SK-N-SH treated with all-trans-retinoic acid at 6 μM for 48 hours (cell line): ENCODE measurements at regions not wholly inside any gene's neighbourhood (a gene's known extent, or its start where the extent isn't known, plus 50 kb on each side); places are given as distances from the start of the nearest gene placed in this dataset.

Source experiments
- BACH2 ChIP-seq: fragments of 250-450 bp; sonication (Bioruptor Pico); IDR thresholded peaks from 2 replicates; pipeline ENCODE4 v1.9.0; 2021; ENCODE audit warnings: mild to moderate bottlenecking, borderline replicate concordance
- CSDC2 ChIP-seq: fragments of 250-450 bp; sonication (Bioruptor Pico); IDR thresholded peaks from 2 replicates; pipeline ENCODE4 v1.5.0; 2020; ENCODE audit warnings: mild to moderate bottlenecking, moderate library complexity
- PPARA ChIP-seq: fragments of 250-450 bp; sonication (Bioruptor Pico); IDR thresholded peaks from 2 replicates; pipeline ENCODE4 v1.5.0; 2020; ENCODE audit warnings: mild to moderate bottlenecking, borderline replicate concordance
- RARB ChIP-seq: fragments of 250-450 bp; sonication (Bioruptor Pico); IDR thresholded peaks from 2 replicates; pipeline ENCODE4 v1.8.0; 2021; ENCODE audit warnings: mild to moderate bottlenecking, moderate library complexity
- SNAI2 ChIP-seq: fragments of 250-450 bp; sonication (Bioruptor Pico); IDR thresholded peaks from 2 replicates; pipeline ENCODE4 v1.5.0; 2020; ENCODE audit warnings: mild to moderate bottlenecking, moderate library complexity
- TOX ChIP-seq: fragments of 250-450 bp; sonication (Bioruptor Pico); IDR thresholded peaks from 2 replicates; pipeline ENCODE4 v1.8.0; 2021; ENCODE audit warnings: mild to moderate bottlenecking, moderate library complexity, borderline replicate concordance

DNA sequence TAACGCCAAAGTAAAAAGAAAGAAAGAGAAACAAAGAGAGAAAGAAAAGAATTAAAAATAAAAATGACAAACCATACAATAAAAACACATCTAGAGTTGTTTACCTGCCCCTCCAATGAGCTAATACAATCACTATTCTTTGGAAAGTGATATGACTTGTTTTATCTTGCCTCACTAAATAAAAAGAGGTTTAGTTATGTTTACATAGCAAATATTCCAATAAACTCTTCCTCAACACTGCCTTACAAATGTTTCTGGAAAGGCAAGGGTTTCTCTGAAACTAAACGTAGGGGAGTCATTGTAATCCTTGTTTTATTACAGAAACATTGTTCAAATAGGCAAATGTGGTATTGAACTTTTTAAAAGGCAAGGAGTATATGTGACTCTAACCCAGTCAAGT is 396.2 kb downstream of the EPM2A start:
- TF ChIP-seq PPARA (no peak), CSDC2 (CRISPR knock-in tag) (no peak), BACH2 (no peak), TOX (no peak), SNAI2 (no peak), RARB (CRISPR knock-in tag) (no peak)
